Neuronal stem cell (in vitro differentiated cells): ENCODE measurements at regions not wholly inside any gene's neighbourhood (a gene's known extent, or its start where the extent isn't known, plus 50 kb on each side); places are given as distances from the start of the nearest gene placed in this dataset.

Experiments
- DNase-seq: peaks from one replicate; pipeline ENCODE4 v3.0.0-alpha.2; 2013; ENCODE audit warnings: low spot score
- H2AFZ ChIP-seq: one replicate; pipeline ENCODE4 v1.6.1; 2013; ENCODE audit warnings: mild to moderate bottlenecking, low read length, inconsistent platforms
- H2AK5ac ChIP-seq: 2 replicates; pipeline ENCODE4 v1.6.1; 2013; ENCODE audit warnings: low read depth, mild to moderate bottlenecking, inconsistent platforms, low read length, moderate library complexity, mixed read lengths
- H2BK120ac ChIP-seq: 2 replicates; pipeline ENCODE4 v1.6.1; 2013; ENCODE audit warnings: low read depth, mild to moderate bottlenecking, inconsistent platforms, low read length, moderate library complexity, mixed read lengths
- H2BK12ac ChIP-seq: one replicate; pipeline ENCODE4 v1.6.1; 2013; ENCODE audit warnings: low read length, inconsistent platforms
- H2BK15ac ChIP-seq: 2 replicates; pipeline ENCODE4 v1.6.1; 2013; ENCODE audit warnings: mild to moderate bottlenecking, low read length, inconsistent platforms, mixed read lengths
- H2BK5ac ChIP-seq: one replicate; pipeline ENCODE4 v1.6.1; 2013; ENCODE audit warnings: inconsistent platforms, mild to moderate bottlenecking, low read length, moderate library complexity
- H3K14ac ChIP-seq: one replicate; pipeline ENCODE4 v1.6.1; 2013; ENCODE audit warnings: low read length, inconsistent platforms
- H3K18ac ChIP-seq: 2 replicates; pipeline ENCODE4 v1.6.1; 2013; ENCODE audit warnings: low read length, inconsistent platforms
- H3K23ac ChIP-seq: 2 replicates; pipeline ENCODE4 v1.6.1; 2013; ENCODE audit warnings: low read depth, mild to moderate bottlenecking, mixed read lengths, low read length, inconsistent platforms; ENCODE audit not compliant: poor library complexity
- H3K27ac ChIP-seq: replicated peaks from 3 replicates; pipeline ENCODE4 v1.5.1; 2013; ENCODE audit warnings: low read length, inconsistent platforms
- H3K27me3 ChIP-seq, 3 experiments: 2 replicates each; pipeline ENCODE4 v1.6.1; 2013; ENCODE audit warnings: low read length in 3 of 3, mild to moderate bottlenecking in 2 of 3, inconsistent platforms in 1 of 3, low read depth in 1 of 3, mixed read lengths in 1 of 3, moderate library complexity in 1 of 3; ENCODE audit not compliant: control insufficient read depth in 3 of 3, insufficient read depth in 3 of 3
- H3K36me3 ChIP-seq, 2 donors: replicated peaks in 1 of 2; 2 replicates each; pipeline ENCODE4 v1.6.1; 2013; ENCODE audit warnings: low read length in 2 of 2; ENCODE audit not compliant: control insufficient read depth in 2 of 2, insufficient read depth in 2 of 2
- H3K4ac ChIP-seq: 2 replicates; pipeline ENCODE4 v1.6.1; 2013; ENCODE audit warnings: inconsistent platforms, mild to moderate bottlenecking, low read length, moderate library complexity
- H3K4me1 ChIP-seq, 2 donors: 1 replicate in 1 of 2; 2 replicates in 1 of 2; pipeline ENCODE4 v1.6.1; 2013; ENCODE audit warnings: low read length in 2 of 2, low read depth in 1 of 2; ENCODE audit not compliant: control insufficient read depth in 2 of 2, insufficient read depth in 1 of 2
- H3K4me2 ChIP-seq: one replicate; pipeline ENCODE4 v1.6.1; 2013; ENCODE audit warnings: mild to moderate bottlenecking, low read length, inconsistent platforms; ENCODE audit not compliant: insufficient read depth, poor library complexity, severe bottlenecking
- H3K4me3 ChIP-seq, 2 donors: 2 replicates each; pipeline ENCODE4 v1.5.1; 2013; ENCODE audit warnings: low read length in 2 of 2, mild to moderate bottlenecking in 2 of 2, inconsistent platforms in 1 of 2, moderate library complexity in 1 of 2
- H3K79me1 ChIP-seq: one replicate; pipeline ENCODE4 v1.6.1; 2013; ENCODE audit warnings: low read depth, mild to moderate bottlenecking, inconsistent platforms, low read length, moderate library complexity
- H3K9ac ChIP-seq: one replicate; pipeline ENCODE4 v1.6.1; 2013; ENCODE audit warnings: mild to moderate bottlenecking, low read depth, low read length, inconsistent platforms; ENCODE audit not compliant: poor library complexity
- H3K9me3 ChIP-seq, 2 donors: replicated peaks in 1 of 2; 2 replicates each; pipeline versions ENCODE3 to v1.6.1; 2013; ENCODE audit warnings: low read length in 2 of 2, mild to moderate bottlenecking in 2 of 2, inconsistent platforms in 1 of 2, low read depth in 1 of 2, mixed read lengths in 1 of 2, moderate library complexity in 1 of 2; ENCODE audit not compliant: control insufficient read depth in 2 of 2, insufficient read depth in 1 of 2
- H4K8ac ChIP-seq: one replicate; pipeline ENCODE4 v1.6.1; 2013; ENCODE audit warnings: low read depth, mild to moderate bottlenecking, inconsistent platforms, low read length, moderate library complexity
- H4K91ac ChIP-seq: one replicate; pipeline ENCODE4 v1.6.1; 2013; ENCODE audit warnings: low read length, low read depth, mild to moderate bottlenecking, inconsistent platforms; ENCODE audit not compliant: poor library complexity
- WGBS, 2 donors: extraction: QIAGEN DNeasy Blood & Tissue Kit; methylation state at CpG; one replicate each; pipeline ENCODE4 v1.1.7; 2013; ENCODE audit warnings: missing lambda C conversion rate in 2 of 2, mixed read lengths in 1 of 2; ENCODE audit not compliant: insufficient read length in 2 of 2, insufficient replicate concordance in 1 of 2; ENCODE audit errors: extremely low coverage in 2 of 2; 5-methylcytosine and 5-hydroxymethylcytosine counted together

DNA sequence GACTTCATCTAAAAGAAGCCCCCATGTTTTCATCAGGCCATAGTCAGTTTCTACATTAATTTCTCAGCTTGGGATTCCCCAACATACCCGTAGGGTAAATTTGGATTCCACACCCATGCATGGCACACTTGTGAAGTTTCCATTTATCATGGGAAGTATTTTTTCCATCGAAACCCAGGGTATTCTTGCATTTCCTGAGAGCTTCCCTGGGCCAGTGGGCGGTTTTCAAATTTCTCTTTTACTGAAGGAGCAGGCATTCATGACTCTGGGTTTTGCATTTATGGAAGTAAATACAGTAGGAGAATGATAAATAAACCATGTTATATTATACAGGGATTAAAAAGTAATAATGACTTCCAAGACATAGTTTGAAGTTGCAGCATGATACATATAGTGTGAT is 93.0 kb upstream of the MAP3K1 start:
- WGBS, 2 donors, result no CpG with 5 or more reads among the region's 3 CpGs
- no peak overlapping the region for H4K91ac ChIP-seq

DNA sequence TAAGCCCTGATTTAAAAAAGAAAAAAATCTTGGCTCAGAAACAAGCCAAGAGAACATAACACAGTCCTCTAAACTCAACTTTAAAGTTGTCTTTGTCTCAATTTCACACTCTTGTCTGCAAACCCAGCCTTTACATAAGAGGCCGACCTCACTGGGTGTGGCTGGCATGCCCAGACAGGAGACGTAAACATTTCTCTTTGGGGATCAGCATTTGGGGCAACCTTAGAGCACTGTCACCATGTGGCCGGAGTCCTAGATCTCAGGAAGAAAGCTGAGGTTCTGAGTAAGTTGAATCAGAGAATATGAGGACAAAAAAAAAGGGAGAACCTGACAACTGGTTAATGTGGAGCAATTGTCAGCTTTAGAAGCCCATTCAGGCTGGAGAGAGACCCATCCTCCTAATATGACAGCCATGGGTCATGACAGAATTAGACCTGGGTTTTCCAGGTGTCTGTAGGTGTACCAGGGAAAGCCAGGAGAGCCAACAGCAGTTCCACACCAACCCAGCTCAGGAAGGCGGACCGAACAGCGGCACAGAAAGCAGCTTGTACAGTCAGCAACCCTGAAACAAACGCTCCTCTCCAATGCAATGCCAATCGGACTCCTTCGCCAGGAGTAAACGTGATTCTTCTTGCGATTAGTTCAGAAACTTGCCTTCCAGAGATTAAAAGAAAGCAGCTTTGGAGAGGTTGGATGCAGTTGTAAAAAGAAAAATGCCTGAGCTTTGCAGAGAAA is 97.9 kb upstream of the MAP3K1 start:
- Histone ChIP-seq H3K4me1 (peaks cover 0 to 5% of the 10 kb centered on the region in 2 donors), H2AFZ (peak overlapping the region; percentile 29), H3K27me3 (no peaks in the 10 kb centered on the region), H3K4me2 (no peak overlapping the region), H3K27ac (no peak overlapping the region), H3K4ac (no peak overlapping the region), H2BK15ac (peak overlapping the region; percentile 50), H3K14ac (no peak overlapping the region), H3K4me3 (no peak overlapping the region), H2BK120ac (no peak overlapping the region), H3K18ac (no peak overlapping the region), H2BK5ac (no peak overlapping the region), H2BK12ac (no peak overlapping the region), H3K36me3 (no peaks in the 10 kb centered on the region), H3K23ac (no peak overlapping the region), H4K91ac (no peak overlapping the region), H2AK5ac (peak overlapping the region; percentile 42), H3K9me3 (no peaks in the 10 kb centered on the region), H3K9ac (no peak overlapping the region), H4K8ac (no peak overlapping the region), H3K79me1 (no peaks in the 10 kb centered on the region)
- no peak for DNase-seq
- WGBS, 2 donors, result no CpG with 5 or more reads among the region's 11 CpGs

More for the DNA sequence above, 93.0 kb upstream of the MAP3K1 start:
- H3K23ac ChIP-seq, result no peak overlapping the region
- no peaks in the 10 kb centered on the region for H3K9me3 ChIP-seq
- H3K79me1 ChIP-seq, result no peaks in the 10 kb centered on the region
- H2BK12ac ChIP-seq, result no peak overlapping the region
- H2BK15ac ChIP-seq, result no peak overlapping the region
- no peak overlapping the region for H3K27ac ChIP-seq
- no peak overlapping the region for H2AFZ ChIP-seq
- H3K4me2 ChIP-seq, result no peak overlapping the region
- H3K36me3 ChIP-seq, result no peaks in the 10 kb centered on the region
- H4K8ac ChIP-seq, result no peak overlapping the region
- no peak for DNase-seq
- H3K4ac ChIP-seq, result no peak overlapping the region
- H3K4me3 ChIP-seq, result no peak overlapping the region
- H3K14ac ChIP-seq, result no peak overlapping the region
- no peak overlapping the region for H2AK5ac ChIP-seq
- no peak overlapping the region for H3K9ac ChIP-seq
- no peak overlapping the region for H3K18ac ChIP-seq
- H2BK120ac ChIP-seq, result no peak overlapping the region
- no peak overlapping the region for H2BK5ac ChIP-seq
- peaks cover 0 to 3% of the 10 kb centered on the region in 2 donors for H3K4me1 ChIP-seq
- H3K27me3 ChIP-seq, result no peaks in the 10 kb centered on the region

DNA sequence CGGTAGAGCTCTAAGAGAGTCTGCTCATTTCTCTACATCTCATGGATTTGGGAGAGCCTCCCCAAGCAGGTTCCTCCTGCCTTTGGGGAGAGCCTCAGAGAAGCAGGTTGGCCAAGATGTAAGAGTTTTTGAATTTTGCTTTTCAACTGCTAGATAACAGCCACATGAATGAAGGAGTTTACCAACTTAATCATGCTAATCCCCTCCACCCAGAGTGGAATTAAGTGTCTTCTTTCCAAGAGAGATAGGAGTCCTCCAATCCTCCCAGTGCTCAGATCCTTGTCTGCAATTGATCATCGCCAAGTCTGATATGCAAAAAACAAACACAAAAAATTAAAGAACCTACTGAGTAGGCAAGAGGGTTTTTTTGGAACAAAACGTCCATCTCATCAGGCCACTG is 99.4 kb upstream of the MAP3K1 start:
- peaks cover 0 to 5% of the 10 kb centered on the region in 2 donors for H3K4me1 ChIP-seq
- H3K23ac ChIP-seq, result no peak overlapping the region
- H2BK12ac ChIP-seq, result no peak overlapping the region
- no peak overlapping the region for H3K9ac ChIP-seq
- no peak overlapping the region for H3K4me3 ChIP-seq
- no peak overlapping the region for H4K91ac ChIP-seq
- no peak overlapping the region for H4K8ac ChIP-seq
- H2BK120ac ChIP-seq, result no peak overlapping the region
- H3K79me1 ChIP-seq, result no peaks in the 10 kb centered on the region
- H2BK15ac ChIP-seq, result no peak overlapping the region
- H3K4me2 ChIP-seq, result no peak overlapping the region
- H3K27ac ChIP-seq, result no peak overlapping the region
- no peak for DNase-seq
- H3K9me3 ChIP-seq, result no peaks in the 10 kb centered on the region
- H2BK5ac ChIP-seq, result no peak overlapping the region
- H3K36me3 ChIP-seq, result no peaks in the 10 kb centered on the region
- H3K14ac ChIP-seq, result no peak overlapping the region
- WGBS, 2 donors, result no CpG with 5 or more reads among the region's 3 CpGs
- H2AFZ ChIP-seq, result no peak overlapping the region
- H3K4ac ChIP-seq, result no peak overlapping the region
- no peak overlapping the region for H2AK5ac ChIP-seq
- no peaks in the 10 kb centered on the region for H3K27me3 ChIP-seq
- no peak overlapping the region for H3K18ac ChIP-seq

DNA sequence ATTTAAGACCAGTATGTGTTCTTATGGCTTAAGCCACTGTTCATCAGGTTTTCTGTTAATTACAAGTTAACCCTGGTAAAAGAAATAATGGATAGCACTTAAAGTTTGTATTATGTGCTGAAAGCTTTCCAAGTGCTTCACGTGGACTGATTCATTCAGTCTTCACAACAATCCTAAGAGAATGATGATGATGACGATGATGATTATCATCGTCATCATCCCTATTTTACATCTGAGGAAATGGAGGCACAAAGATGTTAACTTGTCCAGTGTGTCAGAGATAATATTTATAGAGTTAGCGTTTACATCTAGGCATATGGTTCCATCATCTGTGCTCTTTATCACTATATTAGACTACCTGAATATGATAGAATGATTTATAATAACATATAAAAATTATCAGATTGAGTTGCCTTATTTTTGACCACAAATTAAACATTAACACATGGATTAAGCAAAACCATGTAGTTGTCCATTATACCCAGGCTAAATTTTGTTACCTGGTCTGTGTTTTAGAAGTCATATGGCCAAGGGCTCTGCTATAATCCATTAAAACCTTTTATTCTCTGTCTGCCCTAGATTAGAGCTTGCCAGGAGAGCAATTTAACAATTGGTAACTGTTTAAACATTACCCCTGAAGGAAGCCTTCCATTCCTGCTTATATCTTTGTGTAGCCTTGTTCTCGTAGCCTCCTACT is 102.3 kb upstream of the MAP3K1 start:
- Histone ChIP-seq H3K79me1 (no peaks in the 10 kb centered on the region), H3K27me3 (no peaks in the 10 kb centered on the region), H3K18ac (no peak overlapping the region), H3K9me3 (no peaks in the 10 kb centered on the region), H4K91ac (no peak overlapping the region), H3K23ac (no peak overlapping the region), H3K14ac (no peak overlapping the region), H4K8ac (no peak overlapping the region), H3K4me2 (no peak overlapping the region), H3K27ac (no peak overlapping the region), H2BK120ac (no peak overlapping the region), H3K36me3 (no peaks in the 10 kb centered on the region), H2AK5ac (no peak overlapping the region), H2BK15ac (no peak overlapping the region), H3K4me1 (peaks cover 0 to 5% of the 10 kb centered on the region in 2 donors), H3K9ac (no peak overlapping the region), H2BK12ac (no peak overlapping the region), H3K4ac (no peak overlapping the region), H3K4me3 (no peak overlapping the region), H2BK5ac (no peak overlapping the region), H2AFZ (no peak overlapping the region)
- WGBS, 2 donors, result no CpG with 5 or more reads among the region's 5 CpGs
- DNase-seq, result no peak
